Trophoblast cell (in vitro differentiated cells and primary cell): ENCODE measurements at regions not wholly inside any gene's neighbourhood (a gene's known extent, or its start where the extent isn't known, plus 50 kb on each side); places are given as distances from the start of the nearest gene placed in this dataset.

Experiments
- DNase-seq, 2 donors: peaks; one replicate each; pipeline ENCODE4 v3.0.0-alpha.2; 2016
- H2AFZ ChIP-seq: 2 replicates; pipeline ENCODE4 v1.6.1; 2013; ENCODE audit warnings: low read length, moderate library complexity, mild to moderate bottlenecking; ENCODE audit not compliant: insufficient read depth, poor library complexity
- H2AK5ac ChIP-seq: 2 replicates; pipeline ENCODE4 v1.6.1; 2013; ENCODE audit warnings: mild to moderate bottlenecking, low read length
- H2BK120ac ChIP-seq: 2 replicates; pipeline ENCODE4 v1.6.1; 2013; ENCODE audit warnings: low read length, mild to moderate bottlenecking, moderate library complexity; ENCODE audit not compliant: insufficient read depth, poor library complexity
- H2BK12ac ChIP-seq: 2 replicates; pipeline ENCODE4 v1.6.1; 2013; ENCODE audit warnings: mild to moderate bottlenecking, low read length, moderate library complexity
- H2BK5ac ChIP-seq: 2 replicates; pipeline ENCODE4 v1.6.1; 2013; ENCODE audit warnings: low read length, low read depth, moderate library complexity, mild to moderate bottlenecking; ENCODE audit not compliant: poor library complexity
- H3K14ac ChIP-seq: 2 replicates; pipeline ENCODE4 v1.6.1; 2013; ENCODE audit warnings: mild to moderate bottlenecking, low read length
- H3K18ac ChIP-seq: 2 replicates; pipeline ENCODE4 v1.6.1; 2013; ENCODE audit warnings: mild to moderate bottlenecking, low read length
- H3K23ac ChIP-seq: 2 replicates; pipeline ENCODE4 v1.6.1; 2013; ENCODE audit warnings: low read length
- H3K27ac ChIP-seq: 2 replicates; pipeline ENCODE4 v1.5.1; 2013; ENCODE audit warnings: low read depth, mild to moderate bottlenecking, inconsistent platforms, low read length, moderate library complexity
- H3K27me3 ChIP-seq: 2 replicates; pipeline ENCODE4 v1.6.1; 2013; ENCODE audit warnings: inconsistent platforms, mild to moderate bottlenecking, low read length, moderate library complexity; ENCODE audit not compliant: insufficient read depth
- H3K36me3 ChIP-seq, 2 experiments: 1 replicate in 1 of 2; 2 replicates in 1 of 2; pipeline ENCODE4 v1.6.1; 2013; ENCODE audit warnings: low read length in 2 of 2, mild to moderate bottlenecking in 2 of 2, moderate library complexity in 1 of 2; ENCODE audit not compliant: insufficient read depth in 2 of 2, control insufficient read depth in 1 of 2
- H3K4ac ChIP-seq: 2 replicates; pipeline ENCODE4 v1.6.1; 2013; ENCODE audit warnings: low read depth, mild to moderate bottlenecking, low read length, moderate library complexity
- H3K4me1 ChIP-seq, 2 experiments: 1 replicate in 1 of 2; 2 replicates in 1 of 2; pipeline ENCODE4 v1.6.1; 2013; ENCODE audit warnings: low read length in 2 of 2, mild to moderate bottlenecking in 2 of 2, moderate library complexity in 1 of 2; ENCODE audit not compliant: insufficient read depth in 2 of 2, control insufficient read depth in 1 of 2
- H3K4me2 ChIP-seq: 2 replicates; pipeline ENCODE4 v1.6.1; 2013; ENCODE audit warnings: inconsistent platforms, mild to moderate bottlenecking, low read length, moderate library complexity
- H3K4me3 ChIP-seq: 2 replicates; pipeline ENCODE4 v1.5.1; 2013; ENCODE audit warnings: mild to moderate bottlenecking, low read depth, low read length, inconsistent platforms
- H3K79me1 ChIP-seq: one replicate; pipeline ENCODE4 v1.6.1; 2013; ENCODE audit warnings: low read length
- H3K79me2 ChIP-seq: 2 replicates; pipeline ENCODE4 v1.6.1; 2013; ENCODE audit warnings: low read length, mild to moderate bottlenecking; ENCODE audit not compliant: control insufficient read depth, insufficient read depth, poor library complexity
- H3K9ac ChIP-seq: 2 replicates; pipeline ENCODE4 v1.6.1; 2013; ENCODE audit warnings: mild to moderate bottlenecking, low read length
- H3K9me3 ChIP-seq: 2 replicates; pipeline ENCODE4 v1.6.1; 2013; ENCODE audit warnings: low read depth, mild to moderate bottlenecking, control low read depth, inconsistent platforms, low read length; ENCODE audit not compliant: insufficient read depth
- H4K12ac ChIP-seq: 2 replicates; pipeline ENCODE4 v1.6.1; 2013; ENCODE audit warnings: low read depth, mild to moderate bottlenecking, low read length, moderate library complexity
- H4K8ac ChIP-seq: 2 replicates; pipeline ENCODE4 v1.6.1; 2013; ENCODE audit warnings: low read depth, mild to moderate bottlenecking, low read length, moderate library complexity
- H4K91ac ChIP-seq: one replicate; pipeline ENCODE4 v1.6.1; 2013; ENCODE audit warnings: low read depth, mild to moderate bottlenecking, low read length, moderate library complexity
- WGBS: extraction: QIAGEN DNeasy Blood & Tissue Kit; methylation state at CpG from one replicate; pipeline ENCODE4 v1.1.7; 2013; ENCODE audit warnings: missing lambda C conversion rate; ENCODE audit not compliant: insufficient read length, insufficient coverage; ENCODE audit errors: extremely low coverage; 5-methylcytosine and 5-hydroxymethylcytosine counted together

- no peak overlapping the region for H3K4me3 ChIP-seq
- H3K9me3 ChIP-seq: peaks cover 2% of the 10 kb centered on the region
- no peak overlapping the region for H4K12ac ChIP-seq
- no peak overlapping the region for H2BK5ac ChIP-seq
- H3K4me1 ChIP-seq: no peaks in the 10 kb centered on the region
- WGBS: no CpG with 5 or more reads among the region's 6 CpGs
- H3K36me3 ChIP-seq: no peaks in the 10 kb centered on the region
- no peak overlapping the region for H2AFZ ChIP-seq
- no peak for DNase-seq
- H3K27me3 ChIP-seq: no peaks in the 10 kb centered on the region
- no peaks in the 10 kb centered on the region for H3K79me1 ChIP-seq
- H3K79me2 ChIP-seq: no peaks in the 10 kb centered on the region
- H3K27ac ChIP-seq: no peak overlapping the region
- H3K14ac ChIP-seq: no peak overlapping the region
- no peak overlapping the region for H3K4me2 ChIP-seq
- no peak overlapping the region for H4K8ac ChIP-seq
- H3K9ac ChIP-seq: no peak overlapping the region
- no peak overlapping the region for H3K18ac ChIP-seq
- H2BK12ac ChIP-seq: no peak overlapping the region
- no peak overlapping the region for H2AK5ac ChIP-seq
- no peak overlapping the region for H3K23ac ChIP-seq
- no peak overlapping the region for H2BK120ac ChIP-seq
- no peak overlapping the region for H4K91ac ChIP-seq
- no peak overlapping the region for H3K4ac ChIP-seq
Measured at GRCh38 chr22:35482974-35483373, 57.7 kb upstream of the RASD2 start.

- Histone ChIP-seq H3K4me2 (no peak overlapping the region), H3K79me1 (no peaks in the 10 kb centered on the region), H3K9ac (peak overlapping the region; percentile 57), H3K14ac (no peak overlapping the region), H3K79me2 (no peaks in the 10 kb centered on the region), H2AFZ (no peak overlapping the region), H2BK5ac (no peak overlapping the region), H3K27me3 (no peaks in the 10 kb centered on the region), H4K91ac (no peak overlapping the region), H2BK12ac (no peak overlapping the region), H3K4me3 (no peak overlapping the region), H3K27ac (no peak overlapping the region), H3K4me1 (no peaks in the 10 kb centered on the region), H3K18ac (no peak overlapping the region), H3K9me3 (peaks cover 2% of the 10 kb centered on the region), H2AK5ac (no peak overlapping the region), H4K12ac (no peak overlapping the region), H3K36me3 (no peaks in the 10 kb centered on the region), H3K23ac (peak overlapping the region; percentile 56), H3K4ac (no peak overlapping the region), H2BK120ac (no peak overlapping the region), H4K8ac (no peak overlapping the region)
- WGBS: no CpG with 5 or more reads among the region's 3 CpGs
- DNase-seq: no peak
Measured at GRCh38 chr22:35483730-35484129, 56.9 kb upstream of the RASD2 start.

- H4K8ac ChIP-seq: no peak overlapping the region
- no peak for DNase-seq
- no peak overlapping the region for H3K4ac ChIP-seq
Measured at GRCh38 chr22:35484651-35485556, 55.7 kb upstream of the RASD2 start.

GRCh38 chr22:35486116-35486631, 54.5 kb upstream of the RASD2 start:
- Histone ChIP-seq H3K79me1 (no peaks in the 10 kb centered on the region), H3K27me3 (no peaks in the 10 kb centered on the region), H3K14ac (no peak overlapping the region), H3K23ac (no peak overlapping the region), H3K18ac (no peak overlapping the region), H2BK5ac (no peak overlapping the region), H3K79me2 (no peaks in the 10 kb centered on the region), H3K9me3 (peaks cover 3% of the 10 kb centered on the region), H3K36me3 (no peaks in the 10 kb centered on the region), H4K8ac (no peak overlapping the region), H2BK12ac (no peak overlapping the region), H2BK120ac (no peak overlapping the region), H3K9ac (no peak overlapping the region), H3K4ac (no peak overlapping the region), H2AFZ (no peak overlapping the region), H4K91ac (no peak overlapping the region), H3K4me3 (no peak overlapping the region), H4K12ac (no peak overlapping the region), H3K4me1 (no peaks in the 10 kb centered on the region), H2AK5ac (no peak overlapping the region), H3K27ac (no peak overlapping the region), H3K4me2 (no peak overlapping the region)
- WGBS: no CpG with 5 or more reads among the region's 11 CpGs
- DNase-seq: no peak

More at GRCh38 chr22:35484651-35485556, 55.7 kb upstream of the RASD2 start:
- Histone ChIP-seq H3K27me3 (no peaks in the 10 kb centered on the region), H2BK5ac (no peak overlapping the region), H3K4me1 (no peaks in the 10 kb centered on the region), H3K4me3 (no peak overlapping the region), H2AK5ac (no peak overlapping the region), H3K23ac (no peak overlapping the region), H2BK120ac (no peak overlapping the region), H3K9me3 (peaks cover 2% of the 10 kb centered on the region), H3K79me2 (no peaks in the 10 kb centered on the region), H3K27ac (no peak overlapping the region), H4K91ac (no peak overlapping the region), H2BK12ac (no peak overlapping the region), H4K12ac (no peak overlapping the region), H3K79me1 (no peaks in the 10 kb centered on the region), H3K9ac (no peak overlapping the region), H3K4me2 (no peak overlapping the region), H3K18ac (no peak overlapping the region), H3K36me3 (no peaks in the 10 kb centered on the region), H2AFZ (no peak overlapping the region), H3K14ac (no peak overlapping the region)
- no CpG with 5 or more reads among the region's 16 CpGs for WGBS
